Midbrain (tissue), 1 donor: ENCODE measurements at regions not wholly inside any gene's neighbourhood (a gene's known extent, or its start where the extent isn't known, plus 50 kb on each side); places are given as distances from the start of the nearest gene placed in this dataset.

ENCODE experiments used
- DNase-seq: peaks from one replicate; lab custom pipeline; 2025; lab: John Stamatoyannopoulos, UW

DNA sequence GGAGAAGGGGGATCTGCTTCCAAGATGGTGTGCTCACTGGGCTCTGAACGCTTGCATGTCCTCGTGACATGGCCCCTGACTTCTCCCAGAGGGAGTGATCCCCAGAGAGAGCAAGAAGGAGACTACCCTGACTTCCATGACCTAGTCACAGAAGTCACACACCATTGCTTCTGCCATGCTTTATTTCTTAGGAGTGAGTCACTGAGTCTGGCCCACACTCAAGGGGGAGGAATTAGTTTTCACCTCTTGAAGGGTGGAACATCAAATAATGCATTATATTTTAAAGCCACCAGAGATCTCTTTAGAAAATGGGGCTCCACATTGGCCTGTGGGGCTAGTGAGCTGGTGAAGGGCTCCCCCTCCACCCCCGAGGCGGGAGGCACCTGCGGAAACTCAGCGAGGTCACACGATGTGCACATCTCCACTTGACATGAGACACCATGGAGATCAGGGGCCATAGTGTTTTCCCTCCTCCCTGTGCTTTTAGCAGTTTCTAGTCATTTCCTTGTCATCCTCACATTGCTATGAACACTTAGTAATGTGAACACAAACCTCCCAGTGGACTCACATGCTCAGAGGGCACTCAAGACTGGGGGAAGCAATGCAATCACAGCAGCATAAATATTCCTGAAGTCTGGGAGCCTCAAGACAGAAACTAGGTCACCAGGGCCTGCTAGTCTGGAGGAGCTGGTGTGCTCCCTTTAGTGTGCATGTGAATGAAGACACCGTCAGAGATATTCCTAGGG lies 87.4 kb upstream of the FZD10 start:
- no peak for DNase-seq

DNA sequence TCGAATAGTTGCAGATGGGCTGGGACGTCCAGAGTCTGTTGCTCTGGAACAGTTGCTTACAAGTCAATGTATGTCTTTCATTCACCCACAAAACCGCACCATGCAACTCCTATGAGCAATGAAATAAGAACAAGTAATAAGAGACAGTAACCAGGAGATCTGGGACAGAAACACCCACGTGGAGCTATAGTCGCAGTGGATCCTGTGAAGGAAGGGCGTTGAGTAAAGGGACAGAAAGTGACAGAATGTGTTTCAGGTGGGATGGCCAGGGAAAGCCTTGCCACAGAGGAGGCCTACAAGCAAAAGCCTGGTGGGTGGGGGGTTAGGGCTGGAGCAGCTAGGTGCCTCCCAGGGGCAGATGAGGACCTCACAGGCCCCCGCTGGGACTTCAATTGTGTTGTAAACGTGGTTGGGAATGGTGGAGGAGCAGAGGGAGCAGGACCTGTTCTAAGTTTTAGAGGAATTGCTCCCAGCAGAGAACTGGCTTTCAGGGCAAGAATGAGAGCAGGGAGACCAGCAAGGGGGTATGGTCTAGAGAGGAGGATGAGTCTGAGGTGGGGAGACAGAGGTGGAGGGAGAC lies 86.7 kb upstream of the FZD10 start:
- DNase-seq = no peak

- DNase-seq = no peak
Measured at GRCh38 chr12:130076126-130076525, 86.1 kb upstream of the FZD10 start.

- DNase-seq = no peak
Measured at GRCh38 chr12:130076752-130077151, 85.5 kb upstream of the FZD10 start.

DNA sequence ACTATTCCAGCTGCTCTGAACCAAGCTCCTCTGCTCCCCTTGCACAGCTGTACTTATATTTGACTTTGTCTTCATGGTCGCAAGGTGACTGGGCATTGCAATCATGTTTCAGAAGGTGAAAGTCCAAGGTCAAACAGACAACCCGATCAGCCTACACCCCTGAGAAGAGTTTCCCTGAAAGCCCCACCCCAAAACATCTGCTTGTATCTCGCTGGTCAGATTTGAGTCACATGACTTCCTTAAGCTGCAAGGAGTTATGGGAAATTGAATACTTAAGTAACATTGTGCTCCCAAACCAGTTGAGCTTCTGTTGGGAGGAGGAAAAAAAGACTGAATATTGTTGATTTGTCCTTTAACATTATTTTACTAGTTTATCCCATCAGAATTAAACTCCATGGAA lies 83.4 kb upstream of the FZD10 start:
- no peak for DNase-seq

GRCh38 chr12:130079279-130079678 lies 83.0 kb upstream of the FZD10 start:
- no peak for DNase-seq

- DNase-seq = no peak
Measured at GRCh38 chr12:130080205-130080604, 82.1 kb upstream of the FZD10 start.

DNA sequence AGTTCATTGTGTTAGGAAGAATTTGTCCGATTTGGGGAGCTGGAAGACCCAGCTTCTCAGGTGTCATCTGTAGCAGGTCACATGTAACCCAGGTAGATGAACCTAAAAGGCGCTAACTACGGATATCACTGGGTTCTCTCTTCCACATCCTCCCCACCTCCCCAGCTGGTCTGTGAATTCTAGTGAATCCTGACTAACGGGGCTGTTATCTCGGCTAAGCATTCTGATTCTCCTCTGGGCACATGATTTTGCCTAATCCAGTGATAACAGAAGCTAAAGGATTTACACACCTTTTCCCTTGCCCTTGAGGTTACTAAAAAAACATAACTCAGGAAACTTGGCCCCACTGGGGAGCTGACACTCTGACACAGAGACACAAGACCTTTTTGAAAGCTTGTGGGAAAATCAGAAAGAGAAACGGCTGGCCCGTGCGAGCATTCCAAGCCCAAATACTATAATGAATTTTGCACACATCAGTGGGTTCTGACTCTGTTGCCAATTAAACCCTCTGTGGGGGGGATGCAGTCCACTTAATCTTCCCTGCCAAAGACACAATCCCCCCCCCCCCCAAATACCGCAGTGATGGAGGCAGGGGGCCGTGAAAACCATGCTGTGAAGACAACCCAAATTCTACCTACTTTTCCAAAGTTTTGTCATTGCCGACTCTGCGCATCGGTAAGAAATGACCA lies 81.0 kb upstream of the FZD10 start:
- DNase-seq = no peak

DNA sequence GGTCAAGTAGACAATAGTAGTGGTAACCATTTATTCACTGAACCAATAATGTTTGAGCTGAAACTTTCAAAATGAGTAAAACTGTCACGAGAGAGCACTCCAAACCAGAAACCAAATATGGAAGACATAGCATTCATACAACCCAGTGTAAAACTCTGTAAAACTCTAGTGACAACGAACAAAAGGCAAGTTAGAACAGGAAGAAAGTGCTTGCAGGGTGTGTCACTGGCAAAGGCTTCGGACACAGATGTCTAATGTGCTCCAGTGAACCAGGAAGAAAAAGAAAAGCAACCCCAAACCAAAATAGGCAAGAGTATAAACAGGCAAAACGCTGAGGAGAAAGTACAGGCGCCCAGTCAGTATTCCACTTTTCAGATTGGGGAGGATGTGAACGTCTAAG lies 79.3 kb upstream of the FZD10 start:
- DNase-seq = no peak

DNA sequence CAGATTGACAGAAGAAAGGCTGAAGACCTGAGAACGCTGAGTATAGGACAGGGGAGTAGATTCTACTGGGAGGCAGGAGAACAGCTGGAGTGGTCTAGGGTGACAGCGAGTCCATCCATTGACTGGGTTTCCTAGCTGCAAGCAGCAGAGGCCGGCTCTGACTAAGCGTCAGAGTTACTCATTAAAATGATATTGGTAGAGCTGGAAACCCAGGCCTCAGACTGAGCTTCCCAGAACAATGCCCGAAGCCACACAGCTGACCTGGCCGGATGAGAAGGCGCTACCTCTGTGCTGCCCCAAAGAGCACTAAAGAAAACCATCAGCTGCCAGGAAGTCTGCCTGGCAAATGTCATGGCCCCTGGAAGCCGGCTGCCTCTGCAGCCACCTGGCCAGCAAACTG lies 78.5 kb upstream of the FZD10 start:
- DNase-seq = no peak

- DNase-seq = no peak
Measured at GRCh38 chr12:130084359-130084758, 77.9 kb upstream of the FZD10 start.

GRCh38 chr12:130086248-130086647 lies 76.0 kb upstream of the FZD10 start:
- DNase-seq = no peak

GRCh38 chr12:130086797-130087196 lies 75.5 kb upstream of the FZD10 start:
- DNase-seq = no peak

GRCh38 chr12:130087222-130087621 lies 75.0 kb upstream of the FZD10 start:
- DNase-seq = no peak

DNA sequence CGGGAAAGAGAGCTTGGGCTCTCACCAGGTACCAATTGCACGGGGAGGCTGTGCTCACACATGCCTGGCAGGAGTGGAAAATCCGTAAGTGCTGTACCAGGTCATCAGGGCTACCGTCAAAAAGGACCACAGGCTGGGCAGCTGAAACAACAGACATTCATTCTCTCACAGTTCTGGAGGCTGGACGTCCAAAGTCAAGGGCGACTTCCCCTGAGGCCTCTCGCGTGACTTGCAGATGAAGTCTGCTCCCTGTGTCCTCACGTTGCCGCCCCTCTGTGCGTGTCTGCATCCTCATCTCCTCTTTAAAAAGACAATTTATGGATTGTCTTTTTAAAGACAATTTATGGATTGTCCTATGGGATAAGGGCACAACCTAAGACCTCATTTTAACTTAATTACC lies 73.8 kb upstream of the FZD10 start:
- no peak for DNase-seq

DNA sequence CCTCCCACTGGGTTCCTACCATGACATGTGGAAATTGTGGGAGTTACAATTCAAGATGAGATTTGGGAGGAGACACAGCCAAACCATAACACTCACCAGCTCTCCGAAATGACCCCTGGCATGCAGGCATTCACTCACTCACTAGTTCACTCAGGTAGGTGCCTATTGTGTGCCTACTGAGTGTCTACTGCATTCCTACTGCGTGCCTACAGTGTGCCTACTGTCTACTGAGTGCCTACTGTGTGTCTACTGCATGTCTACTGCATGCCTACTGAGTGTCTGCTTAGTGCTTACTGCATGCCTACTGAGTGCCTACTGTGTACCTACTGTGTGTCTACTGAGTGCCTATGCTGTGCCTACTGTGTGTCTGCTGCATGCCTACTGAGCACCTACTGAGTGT lies 71.7 kb upstream of the FZD10 start:
- DNase-seq = no peak

DNA sequence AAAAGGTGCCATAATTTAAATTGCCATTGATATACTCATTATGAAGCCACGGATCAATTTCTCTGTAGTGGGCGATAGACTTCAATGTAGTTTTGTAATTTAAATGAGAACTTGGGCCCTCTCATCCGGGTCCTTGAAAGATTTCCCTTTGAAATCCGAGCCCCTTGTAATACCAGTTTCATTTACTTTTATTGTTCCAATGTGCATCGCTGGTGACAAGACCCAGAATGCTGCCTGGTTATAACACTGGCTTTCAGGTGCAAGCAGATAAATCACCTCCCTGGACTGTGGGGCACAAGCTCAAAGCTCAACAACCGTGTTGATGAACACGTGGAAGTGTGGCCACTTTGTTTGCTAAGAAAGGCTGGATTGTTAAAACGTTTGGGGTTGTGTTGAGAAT lies 68.9 kb upstream of the FZD10 start:
- DNase-seq = no peak

- no peak for DNase-seq
Measured at GRCh38 chr12:130097342-130097741, 64.9 kb upstream of the FZD10 start.

DNA sequence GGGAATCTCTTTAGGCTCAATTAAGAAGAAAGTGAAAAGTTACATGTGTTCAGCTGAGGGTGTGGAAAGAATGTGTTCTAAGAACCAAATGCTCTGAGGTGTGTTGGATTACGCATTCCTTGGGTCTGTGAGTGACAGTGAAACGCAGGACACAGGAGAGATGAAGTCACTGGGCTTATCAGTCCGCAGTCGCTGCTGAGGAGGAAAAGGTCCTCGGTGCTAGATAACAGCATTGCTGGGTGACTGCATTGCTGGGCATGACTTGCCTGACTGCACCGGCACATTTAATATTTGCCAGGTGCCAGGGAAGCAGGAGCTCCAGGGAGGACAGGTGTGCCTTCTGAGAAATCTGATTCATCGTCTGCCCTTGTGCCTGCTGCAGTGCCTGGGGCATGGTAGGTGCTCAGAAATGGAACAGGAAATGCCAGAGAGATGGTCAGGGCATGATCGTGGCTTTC lies 64.4 kb upstream of the FZD10 start:
- DNase-seq = no peak

DNA sequence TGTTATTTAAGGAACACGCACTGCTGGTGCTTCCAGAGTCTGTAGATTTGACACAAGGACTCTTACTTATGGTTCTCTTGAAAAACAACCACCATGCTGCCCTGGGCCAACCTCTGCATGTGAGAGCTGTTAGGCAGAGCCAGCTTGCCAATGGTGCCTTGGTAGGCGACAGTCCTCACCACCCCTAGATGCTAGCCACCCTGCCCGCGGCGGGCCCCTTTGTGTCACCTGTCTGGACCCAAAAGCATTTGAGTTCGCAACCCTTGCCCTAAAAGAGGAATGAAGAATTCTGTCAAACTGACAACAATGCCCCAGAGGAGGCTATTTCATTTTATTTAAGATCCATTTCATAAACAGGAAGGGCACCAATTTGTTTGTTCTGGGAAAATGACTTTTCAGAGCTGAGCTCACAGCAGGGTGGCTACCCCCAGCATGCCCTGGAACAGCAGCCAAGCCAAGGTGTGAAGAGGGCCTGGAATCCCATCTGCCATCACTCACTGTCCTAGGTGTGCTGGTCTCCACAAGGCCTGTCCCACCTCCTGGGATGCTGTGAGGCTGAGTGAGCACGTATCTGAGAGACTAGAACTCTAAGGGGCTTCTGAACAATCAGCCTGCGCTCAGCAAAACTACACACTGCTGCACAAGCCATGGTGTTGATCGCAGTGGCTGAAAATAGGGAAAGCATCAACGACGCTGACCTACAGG lies 63.8 kb upstream of the FZD10 start:
- no peak for DNase-seq

DNA sequence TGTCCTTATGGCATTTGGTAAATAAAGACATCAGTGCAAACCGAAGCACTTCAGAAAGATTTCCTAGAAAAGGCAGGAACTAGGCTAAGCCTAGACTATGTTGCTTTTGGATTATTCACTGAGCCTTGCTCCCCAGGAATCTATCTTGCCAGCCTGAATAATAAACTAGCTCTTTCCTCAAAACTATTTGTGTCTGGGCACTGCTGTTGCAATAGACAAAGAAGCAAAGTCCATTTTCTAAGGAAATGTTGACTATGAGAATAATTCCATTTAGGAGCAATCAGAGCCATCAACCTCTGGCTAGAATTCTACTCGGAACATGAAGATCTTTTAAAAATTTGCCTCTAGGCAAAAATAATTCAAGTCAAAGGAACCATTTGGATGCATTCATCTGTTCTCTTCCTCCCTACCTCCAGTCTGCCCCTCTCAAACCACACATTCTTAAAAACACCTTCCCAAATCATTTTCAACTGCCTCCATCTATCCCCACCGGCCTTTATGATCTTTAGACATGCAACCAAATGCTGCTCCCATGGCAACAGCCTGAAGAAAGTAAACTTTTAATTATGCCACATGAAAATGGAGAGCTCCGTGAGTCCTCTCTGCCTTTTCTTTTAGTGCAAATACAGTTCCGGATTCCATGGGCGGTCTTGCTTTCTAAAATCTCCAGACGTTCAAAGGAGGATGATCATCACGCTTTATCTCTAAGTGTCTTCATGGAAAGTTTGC lies 61.5 kb upstream of the FZD10 start:
- DNase-seq = no peak

- DNase-seq = no peak
Measured at GRCh38 chr12:130101370-130101769, 60.9 kb upstream of the FZD10 start.
